Activated naive CD8-positive, alpha-beta T cell treated with anti-CD3 and anti-CD28 coated beads, Interleukin-2, amount 10 ng/mL, durations not matched to agents 7 days and 5 days (primary cell): ENCODE measurements at regions not wholly inside any gene's neighbourhood (a gene's known extent, or its start where the extent isn't known, plus 50 kb on each side); places are given as distances from the start of the nearest gene placed in this dataset.
"Not testable (repeated sequence)": the region's sequence is repeated elsewhere in the genome, so short reads cannot be mapped to it uniquely, and the experiment has no call there.

Experiments
- ATAC-seq: fragments of 150-1000 bp; cut with Tn5 transposase; one replicate; pipeline ENCODE4 v1.10.0; 2021; ENCODE audit warnings: low read depth, moderate library complexity
- POLR2A ChIA-PET: fragments of 350-600 bp; sonication (Branson Sonifier 250); formaldehyde crosslinking; loops from one replicate; lab custom pipeline; 2021; ENCODE audit warnings: antibody characterized with exemption; lab: Charles Lee
- DNase-seq: peaks from one replicate; pipeline ENCODE4 v3.0.0; 2021
- H3K27ac Mint-ChIP-seq: one replicate; pipeline ENCODE4 v1.8.0; 2022; ENCODE audit warnings: mild to moderate bottlenecking, mixed read lengths
- H3K27me3 Mint-ChIP-seq: one replicate; pipeline ENCODE4 v1.8.0; 2022; ENCODE audit warnings: mild to moderate bottlenecking, moderate library complexity, mixed read lengths
- H3K36me3 Mint-ChIP-seq: one replicate; pipeline ENCODE4 v1.8.0; 2021; ENCODE audit warnings: mild to moderate bottlenecking, mixed read lengths
- H3K4me1 Mint-ChIP-seq: one replicate; pipeline ENCODE4 v1.8.0; 2021; ENCODE audit warnings: mixed read lengths
- H3K4me3 Mint-ChIP-seq: one replicate; pipeline ENCODE4 v1.8.0; 2022; ENCODE audit warnings: mild to moderate bottlenecking, moderate library complexity, mixed read lengths
- H3K9me3 Mint-ChIP-seq: one replicate; pipeline ENCODE4 v1.8.0; 2021; ENCODE audit warnings: mixed read lengths

DNA sequence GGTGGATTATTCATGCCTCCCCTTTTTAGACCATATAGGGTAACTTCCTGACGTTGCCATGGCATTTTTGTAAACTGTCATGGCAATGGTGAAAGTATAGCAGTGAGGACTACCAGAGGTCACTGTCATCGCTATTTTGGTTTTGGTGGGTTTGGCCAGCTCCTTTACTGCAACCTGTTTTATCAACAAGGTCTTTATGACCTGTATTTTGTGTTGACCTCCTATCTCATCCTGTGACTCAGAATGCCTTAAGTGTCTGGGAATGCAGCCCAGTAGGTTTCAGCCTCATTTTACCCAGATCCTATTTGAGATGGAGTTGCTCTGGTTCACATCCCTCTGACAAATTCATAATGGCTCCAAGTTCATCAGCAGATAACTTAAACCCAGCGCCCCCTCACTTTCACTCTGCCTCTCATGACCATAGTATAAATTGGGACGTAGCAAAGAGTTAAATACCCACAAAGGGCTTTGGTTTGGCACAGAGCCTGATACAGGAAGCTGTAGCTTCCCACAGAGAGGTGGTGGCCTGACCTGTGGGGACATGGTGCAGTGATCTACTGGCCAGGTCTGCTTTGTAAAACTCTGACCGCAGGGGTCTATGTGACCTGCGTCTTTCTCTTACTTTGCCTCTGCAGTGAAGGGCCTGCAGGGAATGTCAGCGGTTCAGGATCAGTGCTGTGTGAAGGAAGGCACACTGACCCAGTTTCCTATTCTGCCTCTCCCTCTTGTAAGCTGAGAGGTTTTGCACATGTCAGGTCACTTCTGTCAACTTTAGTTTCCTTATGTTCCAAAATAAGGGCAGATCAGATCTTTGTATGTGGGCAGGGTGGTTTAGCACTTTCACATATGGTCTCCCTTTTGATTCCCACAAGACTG, 78.1 kb upstream of the ZNF644 start:
- no peak overlapping the region for H3K27ac Mint-ChIP-seq
- peaks cover 6% of the 10 kb centered on the region for H3K4me1 Mint-ChIP-seq
- POLR2A ChIA-PET = no interaction called here
- no peaks in the 10 kb centered on the region for H3K9me3 Mint-ChIP-seq
- peaks cover 5% of the 10 kb centered on the region for H3K27me3 Mint-ChIP-seq
- ATAC-seq (no peak), DNase-seq (no peak)
- H3K36me3 Mint-ChIP-seq = no peaks in the 10 kb centered on the region
- peak overlapping the region; percentile 12 for H3K4me3 Mint-ChIP-seq

DNA sequence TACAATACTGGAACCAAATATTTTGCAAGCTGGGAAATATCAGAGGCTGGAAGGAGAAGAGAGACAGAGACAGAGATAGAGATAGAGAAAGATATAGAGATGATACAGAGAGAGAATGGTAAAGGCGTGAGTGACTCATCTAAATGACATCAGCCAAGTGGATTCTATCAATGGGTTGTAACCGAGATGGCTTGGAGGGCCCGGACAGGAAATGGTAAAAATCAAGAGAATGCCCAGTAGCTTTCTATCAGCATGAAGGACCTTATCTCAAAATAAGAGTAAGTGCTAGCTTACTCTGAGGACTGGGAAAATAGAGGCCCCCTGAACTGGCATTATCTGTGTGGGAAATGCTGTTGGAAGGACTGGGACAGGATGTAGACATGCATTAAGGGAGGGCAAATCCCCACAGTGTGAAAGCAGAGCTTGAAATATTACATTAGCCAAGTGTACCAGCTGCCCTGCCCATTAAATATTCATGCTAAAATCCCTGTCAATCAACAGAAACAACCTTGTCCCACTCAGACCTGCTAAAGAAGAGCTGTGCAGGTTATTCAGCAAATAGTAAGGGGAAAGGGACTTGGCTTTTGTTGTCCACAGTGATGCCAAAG, 76.6 kb upstream of the ZNF644 start:
- H3K27ac Mint-ChIP-seq = no peak overlapping the region
- POLR2A ChIA-PET = no interaction called here
- no peaks in the 10 kb centered on the region for H3K36me3 Mint-ChIP-seq
- H3K27me3 Mint-ChIP-seq = peaks cover 7% of the 10 kb centered on the region
- H3K9me3 Mint-ChIP-seq = no peaks in the 10 kb centered on the region
- no peak for ATAC-seq
- peaks cover 6% of the 10 kb centered on the region for H3K4me1 Mint-ChIP-seq
- DNase-seq = no peak
- no peak overlapping the region for H3K4me3 Mint-ChIP-seq

DNA sequence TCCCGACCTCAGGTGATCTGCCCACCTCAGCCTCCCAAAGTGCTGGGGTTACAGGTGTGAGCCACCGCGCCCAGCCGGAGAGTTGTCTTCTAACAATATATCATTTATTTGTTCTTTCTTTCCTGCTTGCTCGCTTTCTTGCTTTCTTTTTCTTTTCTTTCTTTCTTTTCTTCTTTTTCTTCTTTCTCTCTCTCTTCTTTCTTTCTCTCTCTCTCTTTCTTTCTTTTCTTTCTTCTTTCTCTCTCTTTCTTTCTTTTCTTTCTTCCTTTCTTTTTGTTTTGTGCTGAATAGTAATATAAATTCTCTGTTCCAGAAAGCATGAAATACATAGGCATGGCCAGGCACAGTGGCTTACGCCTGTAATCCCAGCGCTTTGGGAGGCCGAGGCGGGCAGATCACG, 73.5 kb upstream of the ZNF644 start:
- H3K27me3 Mint-ChIP-seq, H3K36me3 Mint-ChIP-seq, H3K27ac Mint-ChIP-seq, POLR2A ChIA-PET, ATAC-seq, H3K4me3 Mint-ChIP-seq, H3K9me3 Mint-ChIP-seq, DNase-seq, H3K4me1 Mint-ChIP-seq: not testable (repeated sequence)

DNA sequence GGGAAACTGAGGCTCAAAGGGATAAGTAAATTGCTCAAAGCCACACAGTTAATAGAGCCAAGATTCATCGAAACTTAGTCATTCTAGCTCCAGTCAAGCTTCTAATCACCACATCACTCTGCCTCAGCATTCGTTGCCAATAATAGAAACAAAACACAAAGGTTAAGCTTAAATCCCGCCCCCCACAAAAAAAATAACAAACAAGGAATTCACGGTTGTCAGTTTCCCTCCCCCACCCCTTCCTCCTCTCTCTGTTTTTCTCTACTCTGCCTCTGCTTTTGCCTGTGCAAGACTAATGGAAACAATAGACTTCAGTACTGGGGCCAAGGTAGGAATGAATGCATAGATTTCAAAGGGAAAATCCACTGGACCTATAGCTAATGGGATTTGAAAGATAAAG, 70.7 kb upstream of the ZNF644 start:
- H3K27me3 Mint-ChIP-seq = peaks cover 2% of the 10 kb centered on the region
- POLR2A ChIA-PET = no interaction called here
- no peak overlapping the region for H3K27ac Mint-ChIP-seq
- H3K4me3 Mint-ChIP-seq = no peak overlapping the region
- H3K36me3 Mint-ChIP-seq = no peaks in the 10 kb centered on the region
- H3K4me1 Mint-ChIP-seq = no peaks in the 10 kb centered on the region
- H3K9me3 Mint-ChIP-seq = no peaks in the 10 kb centered on the region
- DNase-seq (no peak), ATAC-seq (no peak)

DNA sequence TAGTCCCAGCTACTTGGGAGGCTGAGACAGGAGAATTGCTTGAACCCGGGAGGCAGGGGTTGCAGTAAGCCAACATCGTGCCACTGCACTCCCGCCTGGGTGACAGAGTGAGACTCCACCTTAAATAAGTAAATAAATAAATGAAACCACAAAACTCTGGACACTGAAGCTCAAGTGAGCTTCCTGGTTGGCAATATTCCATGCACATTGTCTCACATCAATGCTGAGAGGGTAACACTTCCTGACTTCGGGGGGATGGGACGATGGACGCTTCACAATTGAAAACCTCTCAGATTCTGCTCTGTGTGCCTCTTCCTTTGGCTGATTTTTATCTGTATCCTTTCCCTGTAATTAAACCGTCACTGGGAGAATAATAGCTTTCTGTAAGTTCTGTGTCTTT, 70.0 kb upstream of the ZNF644 start:
- POLR2A ChIA-PET = no interaction called here
- Mint-ChIP-seq H3K4me1 (no peaks in the 10 kb centered on the region), H3K36me3 (no peaks in the 10 kb centered on the region), H3K27me3 (peaks cover 2% of the 10 kb centered on the region), H3K27ac (no peak overlapping the region), H3K9me3 (no peaks in the 10 kb centered on the region), H3K4me3 (no peak overlapping the region)
- no peak for DNase-seq
- no peak for ATAC-seq

GRCh38 chr1:91080650-91081049, 58.8 kb upstream of the ZNF644 start:
- no peak for ATAC-seq
- DNase-seq = no peak
- no peaks in the 10 kb centered on the region for H3K36me3 Mint-ChIP-seq
- H3K4me1 Mint-ChIP-seq = no peaks in the 10 kb centered on the region
- peaks cover 2% of the 10 kb centered on the region for H3K9me3 Mint-ChIP-seq
- H3K4me3 Mint-ChIP-seq = no peak overlapping the region
- H3K27ac Mint-ChIP-seq = no peak overlapping the region
- POLR2A ChIA-PET = no interaction called here
- no peaks in the 10 kb centered on the region for H3K27me3 Mint-ChIP-seq

- ATAC-seq (no peak), DNase-seq (no peak)
- Mint-ChIP-seq H3K4me3 (no peak overlapping the region), H3K4me1 (no peaks in the 10 kb centered on the region), H3K27me3 (no peaks in the 10 kb centered on the region), H3K27ac (no peak overlapping the region), H3K36me3 (no peaks in the 10 kb centered on the region), H3K9me3 (peaks cover 2% of the 10 kb centered on the region)
- POLR2A ChIA-PET = no interaction called here
Observed at GRCh38 chr1:91078859-91079258, 57.0 kb upstream of the ZNF644 start.

DNA sequence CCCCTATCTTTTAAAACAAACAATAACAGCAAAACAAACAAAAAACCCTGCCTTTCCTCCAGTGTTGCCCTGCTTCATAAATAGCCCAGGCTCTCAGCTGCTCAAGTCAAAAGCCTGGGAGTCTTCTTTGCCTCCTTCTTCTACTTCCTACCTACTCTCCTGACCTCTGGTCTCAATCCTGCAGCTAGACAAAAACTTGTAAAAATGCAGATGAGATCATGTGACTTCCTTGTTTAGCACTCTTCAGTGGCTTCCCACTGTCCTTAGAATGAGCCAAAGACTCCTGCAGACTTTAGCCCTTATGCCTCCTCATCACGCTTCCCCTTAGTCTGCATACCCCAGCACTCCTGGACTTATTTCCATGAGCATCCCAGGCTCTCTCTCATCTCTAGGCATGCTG, 55.0 kb upstream of the ZNF644 start:
- Mint-ChIP-seq H3K4me3 (no peak overlapping the region), H3K27ac (no peak overlapping the region), H3K36me3 (no peaks in the 10 kb centered on the region), H3K27me3 (no peaks in the 10 kb centered on the region), H3K4me1 (no peaks in the 10 kb centered on the region), H3K9me3 (peaks cover 2% of the 10 kb centered on the region)
- ATAC-seq (no peak), DNase-seq (no peak)
- POLR2A ChIA-PET = no interaction called here

DNA sequence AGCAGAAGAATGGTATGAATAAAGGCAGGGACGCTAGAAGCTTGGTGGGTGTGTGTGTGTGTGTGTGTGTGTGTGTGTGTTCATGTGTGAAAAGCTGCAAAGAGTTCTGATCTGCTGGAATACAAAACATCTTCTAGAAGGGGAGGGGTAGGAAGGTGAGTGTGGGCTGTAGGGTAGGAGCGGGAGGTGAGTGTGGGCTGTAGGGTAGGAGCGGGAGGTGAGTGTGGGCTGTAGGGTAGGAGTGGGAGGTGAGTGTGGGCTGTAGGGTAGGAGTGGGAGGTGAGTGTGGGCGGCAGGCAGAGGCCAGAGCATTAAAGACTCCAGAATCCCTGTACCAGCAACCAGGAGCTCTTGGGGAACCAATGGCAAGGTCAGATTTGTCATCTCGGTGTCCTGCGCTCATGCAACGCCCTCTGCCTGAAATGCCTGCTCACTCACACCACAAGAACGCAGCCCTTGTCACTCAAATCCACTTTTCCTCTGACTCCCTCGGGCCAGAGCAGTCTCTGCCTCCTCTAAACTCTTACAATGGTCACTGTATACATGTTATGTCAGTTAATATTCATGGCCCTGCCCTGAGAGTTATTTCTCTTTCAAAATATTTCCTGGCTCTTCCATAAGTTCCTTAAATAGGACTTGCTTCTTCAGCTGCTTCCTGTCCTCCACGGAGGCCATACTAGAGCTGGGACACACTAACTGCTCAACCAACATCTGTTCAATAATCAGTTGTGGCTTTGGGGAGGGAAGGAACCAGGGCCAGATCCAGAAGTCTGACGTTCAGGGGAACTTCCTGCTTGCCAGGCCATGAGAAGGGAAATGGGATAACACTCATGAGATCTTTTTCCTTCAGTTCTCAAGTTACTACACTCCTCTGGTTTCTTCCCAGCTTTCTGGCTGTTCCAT, 53.6 kb upstream of the ZNF644 start:
- POLR2A ChIA-PET = no interaction called here
- ATAC-seq (no peak), DNase-seq (no peak)
- Mint-ChIP-seq H3K4me3 (no peak overlapping the region), H3K4me1 (no peaks in the 10 kb centered on the region), H3K27ac (no peak overlapping the region), H3K27me3 (no peaks in the 10 kb centered on the region), H3K9me3 (no peaks in the 10 kb centered on the region), H3K36me3 (no peaks in the 10 kb centered on the region)

DNA sequence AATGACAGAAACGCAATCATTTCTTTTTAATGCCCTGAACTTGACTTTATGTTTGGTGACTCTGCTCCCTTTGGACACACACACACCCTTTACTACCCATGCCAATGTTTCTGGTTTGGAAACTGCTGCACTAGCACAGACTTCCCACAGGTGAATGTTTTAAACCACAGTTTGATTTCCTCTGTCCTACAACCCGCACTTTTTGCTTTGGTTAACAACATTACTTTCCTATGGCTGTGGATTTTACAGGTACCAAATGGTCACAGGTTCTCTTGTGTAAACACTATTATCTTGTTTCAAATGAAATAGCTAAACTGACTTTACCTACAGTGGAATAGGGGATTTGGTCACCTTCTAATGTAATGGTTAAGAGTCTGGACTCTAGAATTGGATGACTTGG, 51.5 kb upstream of the ZNF644 start:
- POLR2A ChIA-PET = no interaction called here
- H3K36me3 Mint-ChIP-seq = no peaks in the 10 kb centered on the region
- H3K9me3 Mint-ChIP-seq = no peaks in the 10 kb centered on the region
- no peak overlapping the region for H3K4me3 Mint-ChIP-seq
- ATAC-seq = no peak
- H3K27me3 Mint-ChIP-seq = no peaks in the 10 kb centered on the region
- H3K27ac Mint-ChIP-seq = no peak overlapping the region
- DNase-seq = no peak
- no peaks in the 10 kb centered on the region for H3K4me1 Mint-ChIP-seq

DNA sequence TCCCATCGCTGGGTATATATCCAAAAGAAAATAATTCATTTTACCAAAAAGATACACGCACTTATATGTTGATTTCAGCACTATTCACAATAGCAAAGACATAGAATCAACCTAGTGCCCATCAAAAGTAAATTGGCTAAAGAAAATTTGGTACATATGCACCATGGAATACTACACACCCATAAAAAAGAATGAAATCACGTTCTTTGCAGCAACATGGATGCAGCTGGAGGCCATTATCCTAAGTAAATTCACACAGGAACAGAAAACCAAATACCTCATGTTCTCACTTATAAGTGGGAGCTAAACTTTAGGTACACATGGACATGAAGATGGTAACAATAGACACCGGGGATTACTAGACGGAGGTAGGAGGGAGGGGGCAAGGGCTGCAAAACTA, 50.0 kb upstream of the ZNF644 start:
- Mint-ChIP-seq H3K27me3 (no peaks in the 10 kb centered on the region), H3K9me3 (no peaks in the 10 kb centered on the region), H3K4me1 (no peaks in the 10 kb centered on the region), H3K27ac (no peak overlapping the region), H3K36me3 (no peaks in the 10 kb centered on the region), H3K4me3 (no peak overlapping the region)
- DNase-seq (no peak), ATAC-seq (no peak)
- POLR2A ChIA-PET = no interaction called here
